ENCODE measurements at regions not wholly inside any gene's neighbourhood (a gene's known extent, or its start where the extent isn't known, plus 50 kb on each side); places are given as distances from the start of the nearest gene placed in this dataset.

GRCh38 chr2:129462349-129462748 is 517.1 kb upstream of the RAB6C start:
- DNase-seq: no peak
- no peaks in the 10 kb centered on the region for H3K36me3 Mint-ChIP-seq (ENCODE audit: low read depth)
- H3K27me3 Mint-ChIP-seq: no peaks in the 10 kb centered on the region
- H3K27ac Mint-ChIP-seq: no peak overlapping the region
- H3K4me3 Mint-ChIP-seq: no peak overlapping the region
- no peaks in the 10 kb centered on the region for H3K4me1 Mint-ChIP-seq (ENCODE audit: low read depth)
- H3K9me3 Mint-ChIP-seq: no peaks in the 10 kb centered on the region

- no peaks in the 10 kb centered on the region for H3K4me1 Mint-ChIP-seq (ENCODE audit: low read depth)
- no peak overlapping the region for H3K4me3 Mint-ChIP-seq
- H3K27ac Mint-ChIP-seq: no peak overlapping the region
- no peaks in the 10 kb centered on the region for H3K36me3 Mint-ChIP-seq (ENCODE audit: low read depth)
- no peak for DNase-seq
- no peaks in the 10 kb centered on the region for H3K27me3 Mint-ChIP-seq
- no peaks in the 10 kb centered on the region for H3K9me3 Mint-ChIP-seq
Observed at GRCh38 chr2:129462967-129463366, 516.5 kb upstream of the RAB6C start.

- Mint-ChIP-seq H3K36me3 (ENCODE audit: low read depth) (no peaks in the 10 kb centered on the region), H3K27ac (no peak overlapping the region), H3K4me3 (no peak overlapping the region)
Observed at GRCh38 chr2:129464036-129464435, 515.4 kb upstream of the RAB6C start.

GRCh38 chr2:129464631-129465030 is 514.8 kb upstream of the RAB6C start:
- Mint-ChIP-seq H3K27ac (no peak overlapping the region), H3K4me3 (no peak overlapping the region), H3K36me3 (ENCODE audit: low read depth) (no peaks in the 10 kb centered on the region), H3K27me3 (no peaks in the 10 kb centered on the region), H3K9me3 (no peaks in the 10 kb centered on the region), H3K4me1 (ENCODE audit: low read depth) (no peaks in the 10 kb centered on the region)
- DNase-seq: no peak

More at GRCh38 chr2:129464036-129464435, 515.4 kb upstream of the RAB6C start:
- Mint-ChIP-seq H3K27me3 (no peaks in the 10 kb centered on the region), H3K9me3 (no peaks in the 10 kb centered on the region), H3K4me1 (ENCODE audit: low read depth) (no peaks in the 10 kb centered on the region)
- no peak for DNase-seq

- H3K27me3 Mint-ChIP-seq: no peaks in the 10 kb centered on the region
- no peaks in the 10 kb centered on the region for H3K4me1 Mint-ChIP-seq (ENCODE audit: low read depth)
- H3K9me3 Mint-ChIP-seq: no peaks in the 10 kb centered on the region
- DNase-seq: no peak
- no peak overlapping the region for H3K27ac Mint-ChIP-seq
- H3K36me3 Mint-ChIP-seq (ENCODE audit: low read depth): no peaks in the 10 kb centered on the region
- H3K4me3 Mint-ChIP-seq: no peak overlapping the region
Observed at GRCh38 chr2:129465045-129465444, 514.4 kb upstream of the RAB6C start.

GRCh38 chr2:129466389-129466788 is 513.1 kb upstream of the RAB6C start:
- no peak for DNase-seq
- Mint-ChIP-seq H3K4me1 (ENCODE audit: low read depth) (no peaks in the 10 kb centered on the region), H3K27me3 (no peaks in the 10 kb centered on the region), H3K4me3 (no peak overlapping the region), H3K9me3 (no peaks in the 10 kb centered on the region), H3K27ac (no peak overlapping the region), H3K36me3 (ENCODE audit: low read depth) (no peaks in the 10 kb centered on the region)

GRCh38 chr2:129467012-129467779 is 512.3 kb upstream of the RAB6C start:
- Mint-ChIP-seq H3K27ac (no peak overlapping the region), H3K36me3 (ENCODE audit: low read depth) (no peaks in the 10 kb centered on the region), H3K9me3 (no peaks in the 10 kb centered on the region), H3K27me3 (no peaks in the 10 kb centered on the region), H3K4me1 (ENCODE audit: low read depth) (no peaks in the 10 kb centered on the region), H3K4me3 (no peak overlapping the region)
- no peak for DNase-seq

GRCh38 chr2:129467941-129468340 is 511.5 kb upstream of the RAB6C start:
- Mint-ChIP-seq H3K27me3 (no peaks in the 10 kb centered on the region), H3K9me3 (no peaks in the 10 kb centered on the region), H3K4me3 (no peak overlapping the region), H3K27ac (no peak overlapping the region), H3K36me3 (ENCODE audit: low read depth) (no peaks in the 10 kb centered on the region), H3K4me1 (ENCODE audit: low read depth) (no peaks in the 10 kb centered on the region)
- no peak for DNase-seq

GRCh38 chr2:129468879-129469278 is 510.6 kb upstream of the RAB6C start:
- no peaks in the 10 kb centered on the region for H3K9me3 Mint-ChIP-seq
- H3K4me3 Mint-ChIP-seq: no peak overlapping the region
- H3K36me3 Mint-ChIP-seq (ENCODE audit: low read depth): no peaks in the 10 kb centered on the region
- H3K27ac Mint-ChIP-seq: no peak overlapping the region
- H3K27me3 Mint-ChIP-seq: no peaks in the 10 kb centered on the region
- no peak for DNase-seq
- no peaks in the 10 kb centered on the region for H3K4me1 Mint-ChIP-seq (ENCODE audit: low read depth)

GRCh38 chr2:129469389-129469788 is 510.1 kb upstream of the RAB6C start:
- peaks cover 3% of the 10 kb centered on the region for H3K27me3 Mint-ChIP-seq
- no peaks in the 10 kb centered on the region for H3K36me3 Mint-ChIP-seq (ENCODE audit: low read depth)
- no peaks in the 10 kb centered on the region for H3K9me3 Mint-ChIP-seq
- DNase-seq: no peak
- no peaks in the 10 kb centered on the region for H3K4me1 Mint-ChIP-seq (ENCODE audit: low read depth)
- no peak overlapping the region for H3K4me3 Mint-ChIP-seq
- H3K27ac Mint-ChIP-seq: no peak overlapping the region

- no peak for DNase-seq
Observed at GRCh38 chr2:129469871-129470270, 509.6 kb upstream of the RAB6C start.

GRCh38 chr2:129478902-129479517 is 500.5 kb upstream of the RAB6C start:
- H3K27ac Mint-ChIP-seq: no peak overlapping the region
- no peaks in the 10 kb centered on the region for H3K4me1 Mint-ChIP-seq (ENCODE audit: low read depth)
- H3K36me3 Mint-ChIP-seq (ENCODE audit: low read depth): no peaks in the 10 kb centered on the region
- H3K4me3 Mint-ChIP-seq: no peak overlapping the region
- DNase-seq: no peak
- no peaks in the 10 kb centered on the region for H3K9me3 Mint-ChIP-seq
- peaks cover 2% of the 10 kb centered on the region for H3K27me3 Mint-ChIP-seq

More at GRCh38 chr2:129469871-129470270, 509.6 kb upstream of the RAB6C start:
- no peak overlapping the region for H3K4me3 Mint-ChIP-seq
- no peaks in the 10 kb centered on the region for H3K9me3 Mint-ChIP-seq
- no peaks in the 10 kb centered on the region for H3K36me3 Mint-ChIP-seq (ENCODE audit: low read depth)
- peaks cover 3% of the 10 kb centered on the region for H3K27me3 Mint-ChIP-seq
- no peaks in the 10 kb centered on the region for H3K4me1 Mint-ChIP-seq (ENCODE audit: low read depth)
- no peak overlapping the region for H3K27ac Mint-ChIP-seq

GRCh38 chr2:129479892-129480291 is 499.6 kb upstream of the RAB6C start:
- Mint-ChIP-seq H3K4me1 (ENCODE audit: low read depth) (no peaks in the 10 kb centered on the region), H3K4me3 (no peak overlapping the region), H3K36me3 (ENCODE audit: low read depth) (no peaks in the 10 kb centered on the region), H3K27me3 (no peaks in the 10 kb centered on the region), H3K9me3 (no peaks in the 10 kb centered on the region), H3K27ac (no peak overlapping the region)
- no peak for DNase-seq

- Mint-ChIP-seq H3K36me3 (ENCODE audit: low read depth) (no peaks in the 10 kb centered on the region), H3K27ac (no peak overlapping the region), H3K9me3 (peaks cover 1% of the 10 kb centered on the region), H3K27me3 (no peaks in the 10 kb centered on the region), H3K4me3 (no peak overlapping the region), H3K4me1 (ENCODE audit: low read depth) (no peaks in the 10 kb centered on the region)
- DNase-seq: no peak
Observed at GRCh38 chr2:129480790-129481189, 498.7 kb upstream of the RAB6C start.
